ES-I3 (cell line): ENCODE measurements at regions not wholly inside any gene's neighbourhood (a gene's known extent, or its start where the extent isn't known, plus 50 kb on each side); places are given as distances from the start of the nearest gene placed in this dataset.
"Not testable (repeated sequence)": the region's sequence is repeated elsewhere in the genome, so short reads cannot be mapped to it uniquely, and the experiment has no call there.

Source experiments
- H3K36me3 ChIP-seq: 2 replicates; pipeline ENCODE4 v1.6.1; 2013; ENCODE audit warnings: mild to moderate bottlenecking, low read length, control low read depth, moderate library complexity; ENCODE audit not compliant: insufficient read depth
- H3K4me1 ChIP-seq: 2 replicates; pipeline ENCODE4 v1.6.1; 2013; ENCODE audit warnings: mild to moderate bottlenecking, control low read depth, low read length; ENCODE audit not compliant: insufficient read depth
- H3K9ac ChIP-seq: 2 replicates; pipeline ENCODE4 v1.6.1; 2013; ENCODE audit warnings: low read depth, mild to moderate bottlenecking, low read length, moderate library complexity
- H3K9me3 ChIP-seq: 2 replicates; pipeline ENCODE4 v1.6.1; 2013; ENCODE audit warnings: mild to moderate bottlenecking, low read length, moderate library complexity; ENCODE audit not compliant: control insufficient read depth, insufficient read depth

GRCh38 chr3:66633402-66634381, 132.9 kb upstream of the LRIG1 start:
- Histone ChIP-seq H3K36me3 (no peaks in the 10 kb centered on the region), H3K4me1 (peaks cover 16% of the 10 kb centered on the region), H3K9me3 (no peaks in the 10 kb centered on the region), H3K9ac (no peak overlapping the region)

- H3K4me1 ChIP-seq: peaks cover 1% of the 10 kb centered on the region; the same call in 1 of the 2 replicates
- H3K9me3 ChIP-seq: no peaks in the 10 kb centered on the region
- no peaks in the 10 kb centered on the region for H3K36me3 ChIP-seq
- no peak overlapping the region for H3K9ac ChIP-seq
Observed at GRCh38 chr3:66638717-66639116, 137.9 kb upstream of the LRIG1 start.

GRCh38 chr3:66639809-66640356, 139.1 kb upstream of the LRIG1 start:
- H3K9me3 ChIP-seq: peaks cover 4% of the 10 kb centered on the region; the same call in 1 of the 2 replicates
- H3K4me1 ChIP-seq: no peaks in the 10 kb centered on the region
- H3K9ac ChIP-seq: no peak overlapping the region
- H3K36me3 ChIP-seq: no peaks in the 10 kb centered on the region

- Histone ChIP-seq H3K9ac (no peak overlapping the region), H3K36me3 (no peaks in the 10 kb centered on the region), H3K4me1 (no peaks in the 10 kb centered on the region), H3K9me3 (peaks cover 4% of the 10 kb centered on the region; the same call in 1 of the 2 replicates)
Observed at GRCh38 chr3:66642019-66642418, 141.2 kb upstream of the LRIG1 start.

- peaks cover 4% of the 10 kb centered on the region; the same call in 1 of the 2 replicates for H3K9me3 ChIP-seq
- H3K4me1 ChIP-seq: no peaks in the 10 kb centered on the region
- no peaks in the 10 kb centered on the region for H3K36me3 ChIP-seq
- no peak overlapping the region for H3K9ac ChIP-seq
Observed at GRCh38 chr3:66642484-66642883, 141.7 kb upstream of the LRIG1 start.

- Histone ChIP-seq H3K9ac (no peak overlapping the region), H3K9me3 (peaks cover 4% of the 10 kb centered on the region; the same call in 1 of the 2 replicates), H3K4me1 (no peaks in the 10 kb centered on the region), H3K36me3 (no peaks in the 10 kb centered on the region)
Observed at GRCh38 chr3:66644549-66644948, 143.7 kb upstream of the LRIG1 start.

- peaks cover 4% of the 10 kb centered on the region; the same call in 1 of the 2 replicates for H3K9me3 ChIP-seq
- H3K4me1 ChIP-seq: no peaks in the 10 kb centered on the region
- no peak overlapping the region for H3K9ac ChIP-seq
- no peaks in the 10 kb centered on the region for H3K36me3 ChIP-seq
Observed at GRCh38 chr3:66648975-66649374, 148.2 kb upstream of the LRIG1 start.

GRCh38 chr3:66651520-66651919, 150.7 kb upstream of the LRIG1 start:
- H3K36me3 ChIP-seq, H3K9ac ChIP-seq: not testable (repeated sequence)

GRCh38 chr3:66652100-66652499, 151.3 kb upstream of the LRIG1 start:
- not testable (repeated sequence) for H3K36me3 ChIP-seq, H3K9ac ChIP-seq, H3K4me1 ChIP-seq, H3K9me3 ChIP-seq

More at GRCh38 chr3:66651520-66651919, 150.7 kb upstream of the LRIG1 start:
- not testable (repeated sequence) for H3K4me1 ChIP-seq, H3K9me3 ChIP-seq

- Histone ChIP-seq H3K4me1 (no peaks in the 10 kb centered on the region; the same call in none of the 2 replicates), H3K9me3 (no peaks in the 10 kb centered on the region), H3K36me3 (no peaks in the 10 kb centered on the region), H3K9ac (no peak overlapping the region)
Observed at GRCh38 chr3:66655044-66655443, 154.2 kb upstream of the LRIG1 start.

GRCh38 chr3:66655671-66656070, 154.8 kb upstream of the LRIG1 start:
- H3K4me1 ChIP-seq: no peaks in the 10 kb centered on the region; the same call in none of the 2 replicates
- H3K9ac ChIP-seq: no peak overlapping the region
- no peaks in the 10 kb centered on the region for H3K9me3 ChIP-seq
- no peaks in the 10 kb centered on the region for H3K36me3 ChIP-seq

GRCh38 chr3:66656609-66657008, 155.8 kb upstream of the LRIG1 start:
- Histone ChIP-seq H3K9me3 (no peaks in the 10 kb centered on the region), H3K9ac (no peak overlapping the region), H3K36me3 (no peaks in the 10 kb centered on the region), H3K4me1 (no peaks in the 10 kb centered on the region; the same call in none of the 2 replicates)

GRCh38 chr3:66659056-66659455, 158.2 kb upstream of the LRIG1 start:
- Histone ChIP-seq H3K36me3 (no peaks in the 10 kb centered on the region), H3K9me3 (no peaks in the 10 kb centered on the region), H3K9ac (no peak overlapping the region), H3K4me1 (no peaks in the 10 kb centered on the region; the same call in none of the 2 replicates)

- Histone ChIP-seq H3K4me1 (no peaks in the 10 kb centered on the region; the same call in 1 of the 2 replicates), H3K9me3 (no peaks in the 10 kb centered on the region), H3K36me3 (no peaks in the 10 kb centered on the region), H3K9ac (no peak overlapping the region)
Observed at GRCh38 chr3:66661628-66662027, 160.8 kb upstream of the LRIG1 start.

GRCh38 chr3:66662894-66663293, 162.1 kb upstream of the LRIG1 start:
- Histone ChIP-seq H3K9me3 (no peaks in the 10 kb centered on the region), H3K36me3 (no peaks in the 10 kb centered on the region), H3K9ac (no peak overlapping the region), H3K4me1 (no peaks in the 10 kb centered on the region)
